H1 (cell line): ENCODE measurements at regions not wholly inside any gene's neighbourhood (a gene's known extent, or its start where the extent isn't known, plus 50 kb on each side); places are given as distances from the start of the nearest gene placed in this dataset.

Experiments used
- CTCF ChIA-PET: fragments of 300-600 bp; sonication (Branson Sonifier 250); formaldehyde crosslinking; loops from one replicate; lab custom pipeline; 2021; ENCODE audit not compliant: partially characterized antibody; lab: Charles Lee
- POLR2A ChIA-PET: fragments of 300-600 bp; sonication (Branson Sonifier 250); formaldehyde crosslinking; loops from one replicate; lab custom pipeline; 2021; ENCODE audit warnings: inconsistent platforms; ENCODE audit not compliant: partially characterized antibody; lab: Charles Lee
- DNase-seq, 2 experiments: peaks; one replicate each; pipeline versions ENCODE4 v3.0.0 to v3.0.0-alpha.2; 2010 to 2022; ENCODE audit warnings: low spot score in 2 of 2, low read depth in 1 of 2, mixed read lengths in 1 of 2
- FAIRE-seq: peaks from 2 replicates; lab custom pipeline; 2011; peaks lifted over from hg19 to GRCh38; lab: Jason Lieb, UNC
- H2AFZ ChIP-seq: 2 replicates; pipeline ENCODE4 v1.8.1; 2012; ENCODE audit warnings: low read length, inconsistent platforms
- H2AK5ac ChIP-seq: 2 replicates; pipeline ENCODE4 v1.6.1; 2013; ENCODE audit warnings: low read depth, low read length
- H2BK120ac ChIP-seq: replicated peaks from 2 replicates; pipeline ENCODE3; 2013; ENCODE audit warnings: low read depth, low read length, inconsistent platforms
- H2BK12ac ChIP-seq: 2 replicates; pipeline ENCODE4 v1.6.1; 2013; ENCODE audit warnings: low read depth, low read length
- H2BK15ac ChIP-seq: 2 replicates; pipeline ENCODE4 v1.6.1; 2013; ENCODE audit warnings: low read length
- H2BK20ac ChIP-seq: 2 replicates; pipeline ENCODE4 v1.6.1; 2013; ENCODE audit warnings: low read length
- H2BK5ac ChIP-seq: 2 replicates; pipeline ENCODE4 v1.6.1; 2013; ENCODE audit warnings: low read depth, low read length
- H3K14ac ChIP-seq: 2 replicates; pipeline ENCODE4 v1.6.1; 2013; ENCODE audit warnings: inconsistent platforms; ENCODE audit not compliant: insufficient read length
- H3K18ac ChIP-seq: 2 replicates; pipeline ENCODE4 v1.6.1; 2013; ENCODE audit warnings: low read length; ENCODE audit errors: extremely low read depth
- H3K23ac ChIP-seq: 2 replicates; pipeline ENCODE4 v1.6.1; 2013; ENCODE audit warnings: inconsistent platforms; ENCODE audit not compliant: insufficient read length
- H3K23me2 ChIP-seq: 2 replicates; pipeline ENCODE4 v1.6.1; 2013; ENCODE audit warnings: low read depth, low read length
- H3K27ac ChIP-seq: 2 replicates; pipeline ENCODE4 v1.6.1; 2011; ENCODE audit warnings: low read depth, low read length, inconsistent platforms
- H3K27me3 ChIP-seq, 4 experiments: replicated peaks in 1 of 4; 1 replicate in 1 of 4; 2 replicates in 3 of 4; pipeline versions ENCODE4 v1.6.1 to v1.8.1; 2011 to 2013; ENCODE audit warnings: low read length in 3 of 4, mild to moderate bottlenecking in 3 of 4, inconsistent platforms in 2 of 4, mixed read lengths in 2 of 4, moderate library complexity in 1 of 4; ENCODE audit not compliant: control insufficient read depth in 3 of 4, insufficient read depth in 3 of 4; ENCODE audit errors: extremely low read depth in 1 of 4
- H3K36me3 ChIP-seq, 4 experiments: 2 replicates each; pipeline versions ENCODE4 v1.6.1 to v1.8.1; 2011 to 2013; ENCODE audit warnings: mild to moderate bottlenecking in 4 of 4, low read length in 3 of 4, moderate library complexity in 2 of 4, control low read depth in 1 of 4, inconsistent platforms in 1 of 4; ENCODE audit not compliant: insufficient read depth in 4 of 4, control insufficient read depth in 2 of 4
- H3K4ac ChIP-seq: replicated peaks from 2 replicates; pipeline ENCODE3; 2013; ENCODE audit warnings: low read length, low read depth, mixed read lengths, inconsistent platforms; ENCODE audit not compliant: insufficient read length
- H3K4me1 ChIP-seq, 4 experiments: replicated peaks in 1 of 4; 1 replicate in 1 of 4; 2 replicates in 3 of 4; pipeline versions ENCODE4 v1.6.1 to v1.8.1; 2011 to 2013; ENCODE audit warnings: low read length in 3 of 4, inconsistent platforms in 2 of 4, mixed read lengths in 1 of 4; ENCODE audit not compliant: insufficient read depth in 4 of 4, control insufficient read depth in 3 of 4
- H3K4me2 ChIP-seq, 2 experiments: 2 replicates each; pipeline versions ENCODE4 v1.6.1 to v1.8.1; 2011 to 2013; ENCODE audit warnings: low read depth in 2 of 2, low read length in 2 of 2, control low read depth in 1 of 2, inconsistent platforms in 1 of 2, mild to moderate bottlenecking in 1 of 2; ENCODE audit not compliant: insufficient read depth in 1 of 2
- H3K4me3 ChIP-seq, 4 experiments: fragments of 200-600, 300-600 bp in 1 of 4; sonication (generic), shearing (Covaris generic), sonication (Bioruptor Twin) in 1 of 4; 2 replicates each; pipeline versions ENCODE4 v1.5.1 to v1.8.1; 2011 to 2016; ENCODE audit warnings: low read length in 4 of 4, low read depth in 3 of 4, control low read depth in 2 of 4, inconsistent platforms in 2 of 4, mild to moderate bottlenecking in 2 of 4, mixed read lengths in 1 of 4, moderate library complexity in 1 of 4; ENCODE audit not compliant: insufficient read depth in 2 of 4; ENCODE audit errors: extremely low read depth in 1 of 4
- H3K56ac ChIP-seq: replicated peaks from 2 replicates; pipeline ENCODE3; 2013; ENCODE audit warnings: low read depth, mild to moderate bottlenecking, mixed read lengths, low read length, inconsistent platforms; ENCODE audit not compliant: insufficient read length
- H3K79me1 ChIP-seq: 2 replicates; pipeline ENCODE4 v1.6.1; 2013; ENCODE audit warnings: low read depth, low read length, control low read depth
- H3K79me2 ChIP-seq, 2 experiments: 2 replicates each; pipeline versions ENCODE4 v1.6.1 to v1.8.1; 2012 to 2013; ENCODE audit warnings: low read length in 2 of 2, mild to moderate bottlenecking in 2 of 2, inconsistent platforms in 1 of 2; ENCODE audit not compliant: insufficient read depth in 2 of 2, control insufficient read depth in 1 of 2
- H3K9ac ChIP-seq, 4 experiments: replicated peaks in 1 of 4; 1 replicate in 1 of 4; 2 replicates in 3 of 4; pipeline versions ENCODE4 v1.6.1 to v1.8.1; 2011 to 2013; ENCODE audit warnings: low read depth in 3 of 4, low read length in 3 of 4, control low read depth in 2 of 4, mild to moderate bottlenecking in 2 of 4, moderate library complexity in 2 of 4, inconsistent platforms in 1 of 4; ENCODE audit errors: extremely low read depth in 1 of 4
- H3K9me3 ChIP-seq, 2 experiments: 2 replicates each; pipeline versions ENCODE4 v1.6.1 to v1.8.1; 2012 to 2013; ENCODE audit warnings: mild to moderate bottlenecking in 2 of 2, moderate library complexity in 2 of 2, control low read depth in 1 of 2, inconsistent platforms in 1 of 2, low read depth in 1 of 2, low read length in 1 of 2, mixed read lengths in 1 of 2; ENCODE audit not compliant: insufficient read depth in 2 of 2
- H4K20me1 ChIP-seq, 2 experiments: replicated peaks in 1 of 2; 2 replicates each; pipeline versions ENCODE3 to v1.8.1; 2011 to 2013; ENCODE audit warnings: inconsistent platforms in 2 of 2, low read length in 2 of 2, mild to moderate bottlenecking in 1 of 2; ENCODE audit not compliant: insufficient read depth in 2 of 2, control insufficient read depth in 1 of 2
- H4K5ac ChIP-seq: 2 replicates; pipeline ENCODE4 v1.6.1; 2013; ENCODE audit warnings: low read length, low read depth, mixed read lengths, inconsistent platforms; ENCODE audit not compliant: insufficient read length
- H4K8ac ChIP-seq: 2 replicates; pipeline ENCODE4 v1.8.0; 2013; ENCODE audit warnings: mild to moderate bottlenecking, moderate library complexity, low read length, inconsistent platforms; ENCODE audit not compliant: insufficient read depth; ENCODE audit errors: extremely low read depth
- H4K91ac ChIP-seq: replicated peaks from 2 replicates; pipeline ENCODE3; 2013; ENCODE audit warnings: low read length, mixed read lengths, inconsistent platforms; ENCODE audit not compliant: insufficient read length
- BACH1 ChIP-seq: IDR thresholded peaks from 2 replicates; pipeline ENCODE4 v1.6.1; 2012; ENCODE audit warnings: low read length, improper control_type of control experiment
- BCL11A ChIP-seq, 2 experiments: IDR thresholded peaks; one replicate each; pipeline ENCODE4 v1.6.1; 2011; ENCODE audit warnings: low read depth in 2 of 2, low read length in 2 of 2, mild to moderate bottlenecking in 2 of 2
- CBX5 ChIP-seq: fragments of 300-800, 300-1000 bp; sonication (generic); IDR thresholded peaks from 2 replicates; pipeline ENCODE4 v1.7.1; 2016; ENCODE audit warnings: antibody characterized with exemption, low read length, low read depth
- E2F6 ChIP-seq: IDR thresholded peaks from 2 replicates; pipeline ENCODE4 v1.6.1; 2012; ENCODE audit warnings: inconsistent platforms
- GTF2F1 ChIP-seq: IDR thresholded peaks from 2 replicates; pipeline ENCODE4 v1.6.1; 2012; ENCODE audit warnings: low read depth, low read length, improper control_type of control experiment, borderline replicate concordance
- KDM4A ChIP-seq: IDR thresholded peaks from one replicate; pipeline ENCODE4 v1.7.1; 2012; ENCODE audit warnings: low read depth, mild to moderate bottlenecking, moderate library complexity, low read length, inconsistent platforms; ENCODE audit not compliant: severe bottlenecking
- NRF1 ChIP-seq: IDR thresholded peaks from 2 replicates; pipeline ENCODE4 v1.6.1; 2011; ENCODE audit warnings: mild to moderate bottlenecking, low read depth, low read length, improper control_type of control experiment
- POLR2A ChIP-seq, 2 experiments: IDR thresholded peaks; 1 replicate in 1 of 2; 2 replicates in 1 of 2; pipeline ENCODE4 v1.6.1; 2011; ENCODE audit warnings: low read depth in 2 of 2, low read length in 2 of 2, mild to moderate bottlenecking in 2 of 2; ENCODE audit errors: control extremely low read depth in 1 of 2
- POLR2AphosphoS5 ChIP-seq: IDR thresholded peaks from 2 replicates; pipeline ENCODE4 v1.6.1; 2011; ENCODE audit warnings: low read depth, low read length
- RFX5 ChIP-seq: IDR thresholded peaks from 2 replicates; pipeline ENCODE4 v1.6.1; 2011; ENCODE audit warnings: low read depth, low read length, improper control_type of control experiment, borderline replicate concordance
- RNF2 ChIP-seq: fragments of 200-900, 300-1000 bp; sonication (generic); IDR thresholded peaks from 2 replicates; pipeline ENCODE4 v1.7.1; 2016; ENCODE audit warnings: borderline replicate concordance, low read depth, mild to moderate bottlenecking, antibody characterized with exemption, low read length; ENCODE audit not compliant: poor library complexity, severe bottlenecking; ENCODE audit errors: missing control alignments
- SP1 ChIP-seq: IDR thresholded peaks from 2 replicates; pipeline ENCODE4 v1.6.1; 2011; ENCODE audit warnings: low read depth, low read length
- TAF7 ChIP-seq: optimal IDR thresholded peaks from 2 replicates; pipeline ENCODE3; 2011; ENCODE audit warnings: low read depth, mild to moderate bottlenecking, inconsistent platforms, low read length, moderate library complexity, borderline replicate concordance
- TBP ChIP-seq: IDR thresholded peaks from 2 replicates; pipeline ENCODE4 v1.6.1; 2011; ENCODE audit warnings: low read depth, low read length, improper control_type of control experiment
- TEAD4 ChIP-seq: IDR thresholded peaks from 2 replicates; pipeline ENCODE4 v1.6.1; 2012; ENCODE audit warnings: low read depth, low read length, inconsistent platforms, mixed read lengths
- WGBS, 2 experiments: shearing (Covaris generic) in 1 of 2; methylation state at CpG; one replicate each; pipeline versions ENCODE4 v1.1.6 to v1.1.7; 2013 to 2015; ENCODE audit warnings: low lambda C conversion rate in 2 of 2, mixed read lengths in 2 of 2, inconsistent platforms in 1 of 2, low coverage in 1 of 2, missing lambda C conversion rate in 1 of 2; ENCODE audit not compliant: insufficient replicate concordance in 2 of 2, insufficient coverage in 1 of 2, insufficient read length in 1 of 2; ENCODE audit errors: extremely low coverage in 1 of 2, missing lambda C conversion rate in 1 of 2; 5-methylcytosine and 5-hydroxymethylcytosine counted together

GRCh38 chr9:75628952-75629351 lies 261.5 kb upstream of the PCSK5 start:
- no peaks in the 10 kb centered on the region for H3K23me2 ChIP-seq
- no peaks in the 10 kb centered on the region for H3K4me1 ChIP-seq
- H3K14ac ChIP-seq = no peak overlapping the region
- H4K5ac ChIP-seq = no peak overlapping the region
- no peak overlapping the region for H3K18ac ChIP-seq
- no peak overlapping the region for H3K56ac ChIP-seq
- H2BK12ac ChIP-seq = no peak overlapping the region
- ChIA-PET POLR2A (no interaction called here), CTCF (no interaction called here)
- H3K79me2 ChIP-seq = no peaks in the 10 kb centered on the region
- H3K4me2 ChIP-seq = no peak overlapping the region
- DNase-seq = no peak
- H3K23ac ChIP-seq = no peak overlapping the region
- no peak for TF ChIP-seq POLR2AphosphoS5
- TF ChIP-seq SP1 = no peak
- TF ChIP-seq KDM4A = no peak
- TF ChIP-seq NRF1 = no peak
- TF ChIP-seq BACH1 = no peak
- no peak for TF ChIP-seq E2F6
- no peak for TF ChIP-seq TAF7
- no peak for TF ChIP-seq CBX5
- TF ChIP-seq RNF2 = no peak
- no peak for TF ChIP-seq POLR2A (IDR thresholded peaks at IDR 0.05; ENCODE audit: control extremely low read depth in 1 of 2, low read depth in 2 of 2, low read length in 2 of 2)
- no peak for TF ChIP-seq RFX5
- no peak for TF ChIP-seq TEAD4
- no peak for TF ChIP-seq TBP
- TF ChIP-seq BCL11A (IDR thresholded peaks at IDR 0.05; ENCODE audit: low read depth in 2 of 2, low read length in 2 of 2) = no peak
- TF ChIP-seq GTF2F1 = no peak
- FAIRE-seq = no peak
- 70 to 100% methylated on average over 1 to 3 of the region's 3 CpGs for WGBS, 2 experiments
- no peak overlapping the region for H3K27ac ChIP-seq
- H3K79me1 ChIP-seq = no peaks in the 10 kb centered on the region
- no peak overlapping the region for H3K4me3 ChIP-seq
- no peak overlapping the region for H2BK5ac ChIP-seq
- no peaks in the 10 kb centered on the region for H4K20me1 ChIP-seq
- no peak overlapping the region for H2AFZ ChIP-seq
- no peak overlapping the region for H2BK20ac ChIP-seq
- H3K9ac ChIP-seq = no peak overlapping the region
- H3K27me3 ChIP-seq = no peaks in the 10 kb centered on the region
- no peak overlapping the region for H2BK15ac ChIP-seq
- H4K91ac ChIP-seq = no peak overlapping the region
- H3K4ac ChIP-seq = no peak overlapping the region
- no peak overlapping the region for H4K8ac ChIP-seq
- H2BK120ac ChIP-seq = no peak overlapping the region
- no peaks in the 10 kb centered on the region for H3K9me3 ChIP-seq
- no peaks in the 10 kb centered on the region for H3K36me3 ChIP-seq
- no peak overlapping the region for H2AK5ac ChIP-seq
